IgD-negative memory B cell (primary cell): ENCODE measurements at regions not wholly inside any gene's neighbourhood (a gene's known extent, or its start where the extent isn't known, plus 50 kb on each side); places are given as distances from the start of the nearest gene placed in this dataset.

Experiments
- H3K27ac Mint-ChIP-seq, 3 donors: one replicate each; pipeline ENCODE4 v1.8.0; 2020 to 2022; ENCODE audit warnings: mild to moderate bottlenecking in 3 of 3, mixed read lengths in 3 of 3, moderate library complexity in 1 of 3
- H3K27me3 Mint-ChIP-seq: one replicate; pipeline ENCODE4 v1.8.0; 2021; ENCODE audit warnings: mixed read lengths
- H3K36me3 Mint-ChIP-seq: one replicate; pipeline ENCODE4 v1.8.0; 2020; ENCODE audit warnings: mild to moderate bottlenecking, mixed read lengths
- H3K4me1 Mint-ChIP-seq, 3 donors: one replicate each; pipeline ENCODE4 v1.8.0; 2020 to 2022; ENCODE audit warnings: mixed read lengths in 3 of 3, mild to moderate bottlenecking in 1 of 3
- H3K4me3 Mint-ChIP-seq, 4 donors: one replicate each; pipeline ENCODE4 v1.8.0; 2020 to 2022; ENCODE audit warnings: mild to moderate bottlenecking in 4 of 4, mixed read lengths in 4 of 4, moderate library complexity in 3 of 4
- H3K9me3 Mint-ChIP-seq, 3 donors: one replicate each; pipeline ENCODE4 v1.8.0; 2020 to 2021; ENCODE audit warnings: mixed read lengths in 3 of 3, mild to moderate bottlenecking in 1 of 3

DNA sequence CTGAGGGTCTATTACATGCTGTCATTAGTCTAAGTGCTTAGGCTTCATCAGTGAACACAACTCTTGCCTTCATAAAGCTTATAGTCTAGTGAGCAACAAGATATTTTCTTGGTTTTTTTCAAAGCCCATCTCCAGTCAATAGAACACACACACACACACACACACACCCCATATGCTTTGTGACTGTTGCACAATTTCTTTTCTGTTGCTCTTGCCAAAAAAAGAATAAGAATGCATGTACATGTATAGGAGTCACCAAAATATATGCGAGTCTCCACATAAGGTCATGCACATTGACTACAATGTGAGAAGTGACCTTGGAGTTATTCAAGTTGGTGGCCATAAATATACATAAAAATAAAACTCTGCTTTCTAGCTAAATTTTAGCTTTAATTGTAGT lies 351.5 kb upstream of the TLE4 start:
- Mint-ChIP-seq H3K27ac (no peak overlapping the region), H3K4me3 (no peak overlapping the region), H3K4me1 (no peaks in the 10 kb centered on the region), H3K27me3 (peaks cover 3% of the 10 kb centered on the region), H3K9me3 (peaks cover 0 to 7% (median 3%) of the 10 kb centered on the region in 3 donors), H3K36me3 (peaks cover 1% of the 10 kb centered on the region)

DNA sequence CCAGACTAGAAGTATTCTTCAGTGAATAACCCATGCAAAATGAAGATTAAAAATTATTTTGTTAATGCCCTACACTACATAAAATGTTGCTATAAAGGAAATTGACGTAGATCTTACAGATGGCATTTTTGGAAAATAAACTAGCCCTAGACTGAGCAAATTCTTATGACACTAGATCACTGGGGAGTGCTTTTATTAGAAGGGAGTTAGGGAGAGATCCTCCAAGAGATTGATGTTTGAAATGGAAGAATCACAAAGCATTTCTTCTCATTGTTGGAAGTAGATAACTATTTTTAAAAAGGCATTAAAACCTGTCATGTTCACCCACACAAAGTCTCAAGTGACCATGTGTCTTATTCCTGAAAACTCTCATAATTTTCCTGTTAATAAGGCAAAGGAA lies 351.1 kb upstream of the TLE4 start:
- peaks cover 0 to 7% (median 3%) of the 10 kb centered on the region in 3 donors for H3K9me3 Mint-ChIP-seq
- peaks cover 1% of the 10 kb centered on the region for H3K36me3 Mint-ChIP-seq
- H3K4me3 Mint-ChIP-seq, result no peak overlapping the region
- peaks cover 3% of the 10 kb centered on the region for H3K27me3 Mint-ChIP-seq
- H3K27ac Mint-ChIP-seq, result no peak overlapping the region
- no peaks in the 10 kb centered on the region for H3K4me1 Mint-ChIP-seq

DNA sequence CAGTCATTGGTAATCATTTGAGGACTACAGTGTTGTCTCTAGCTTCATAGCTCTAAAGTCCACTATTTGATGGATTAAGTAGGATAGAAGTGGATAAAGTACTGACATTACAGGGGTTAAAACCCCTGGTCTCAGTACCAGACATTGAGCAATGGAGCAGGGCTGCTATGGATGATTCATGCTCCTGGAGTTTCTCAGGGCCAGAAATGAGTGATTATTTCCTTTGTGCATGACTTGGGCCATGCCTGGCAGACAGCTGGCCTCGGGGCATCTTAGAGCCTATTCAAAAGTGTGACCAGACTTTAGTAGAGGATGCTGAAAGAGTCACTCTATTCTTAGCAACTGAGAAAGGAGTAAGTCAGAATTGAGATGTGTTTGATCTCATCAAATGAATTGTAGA lies 350.7 kb upstream of the TLE4 start:
- H3K4me3 Mint-ChIP-seq, result no peak overlapping the region
- H3K4me1 Mint-ChIP-seq, result no peaks in the 10 kb centered on the region
- peaks cover 1% of the 10 kb centered on the region for H3K36me3 Mint-ChIP-seq
- peaks cover 3% of the 10 kb centered on the region for H3K27me3 Mint-ChIP-seq
- peak overlapping the region in 1 of 3 donors; percentile 20 for H3K27ac Mint-ChIP-seq
- peaks cover 1 to 7% (median 3%) of the 10 kb centered on the region in 3 donors for H3K9me3 Mint-ChIP-seq

DNA sequence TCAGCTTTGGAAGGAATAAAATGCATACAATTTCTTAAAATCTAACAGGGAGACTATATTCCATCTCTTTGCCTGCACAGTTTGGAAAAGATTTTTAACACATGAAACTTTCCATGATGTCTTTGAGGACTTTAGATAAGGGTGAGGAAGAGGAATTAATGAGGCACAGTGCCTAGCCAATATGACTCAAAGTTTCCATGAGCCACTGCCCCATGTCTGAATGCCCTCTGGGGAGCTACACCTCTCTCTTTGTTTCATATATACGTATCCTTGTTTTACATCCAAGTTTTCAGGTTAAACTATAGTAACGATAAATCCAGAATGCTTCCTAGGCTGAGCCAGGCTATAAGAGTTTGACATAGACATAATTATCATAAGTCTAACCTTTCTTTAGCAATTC lies 349.3 kb upstream of the TLE4 start:
- Mint-ChIP-seq H3K27ac (no peak overlapping the region), H3K4me3 (no peak overlapping the region), H3K36me3 (peaks cover 1% of the 10 kb centered on the region), H3K9me3 (peaks cover 1 to 7% (median 3%) of the 10 kb centered on the region in 3 donors), H3K4me1 (no peaks in the 10 kb centered on the region), H3K27me3 (peaks cover 3% of the 10 kb centered on the region)

DNA sequence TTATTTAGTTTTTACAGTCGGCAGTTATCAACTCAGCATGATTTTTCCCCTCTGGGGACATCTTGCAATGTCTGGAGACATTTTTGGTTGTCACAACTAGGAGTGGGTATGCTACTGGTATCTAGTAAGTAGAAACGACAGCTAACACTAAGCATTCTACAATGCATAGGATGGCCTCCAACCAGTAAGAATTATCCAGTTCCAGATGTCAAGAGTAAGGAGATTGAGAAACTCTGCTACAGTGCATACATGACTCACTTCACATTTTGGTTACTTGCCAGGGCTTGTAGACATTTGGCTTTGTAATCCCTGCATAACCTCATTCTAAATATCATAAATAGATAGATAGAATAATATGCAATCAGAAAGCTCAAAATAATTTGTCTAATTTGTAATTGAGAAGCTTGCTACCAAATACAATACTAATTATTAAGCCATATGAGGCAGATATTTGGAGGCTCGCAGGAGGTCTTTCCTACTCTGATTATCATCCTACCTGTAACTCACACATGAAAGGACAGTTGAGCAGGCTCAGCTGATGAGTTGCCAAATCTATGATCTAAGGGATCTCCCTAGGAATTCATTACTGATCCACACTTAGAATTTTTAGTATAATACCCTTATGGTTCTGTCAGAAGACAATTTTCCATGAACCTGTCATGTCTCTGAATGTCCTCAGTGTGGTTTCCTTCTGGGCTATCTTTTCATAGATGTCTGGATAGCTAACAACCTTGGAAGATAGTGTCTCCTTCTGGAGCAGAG lies 346.9 kb upstream of the TLE4 start:
- H3K4me1 Mint-ChIP-seq, result no peaks in the 10 kb centered on the region
- H3K27me3 Mint-ChIP-seq, result peaks cover 3% of the 10 kb centered on the region
- H3K27ac Mint-ChIP-seq, result no peak overlapping the region
- H3K4me3 Mint-ChIP-seq, result no peak overlapping the region
- H3K9me3 Mint-ChIP-seq, result peaks cover 1 to 7% (median 5%) of the 10 kb centered on the region in 3 donors
- peaks cover 1% of the 10 kb centered on the region for H3K36me3 Mint-ChIP-seq

DNA sequence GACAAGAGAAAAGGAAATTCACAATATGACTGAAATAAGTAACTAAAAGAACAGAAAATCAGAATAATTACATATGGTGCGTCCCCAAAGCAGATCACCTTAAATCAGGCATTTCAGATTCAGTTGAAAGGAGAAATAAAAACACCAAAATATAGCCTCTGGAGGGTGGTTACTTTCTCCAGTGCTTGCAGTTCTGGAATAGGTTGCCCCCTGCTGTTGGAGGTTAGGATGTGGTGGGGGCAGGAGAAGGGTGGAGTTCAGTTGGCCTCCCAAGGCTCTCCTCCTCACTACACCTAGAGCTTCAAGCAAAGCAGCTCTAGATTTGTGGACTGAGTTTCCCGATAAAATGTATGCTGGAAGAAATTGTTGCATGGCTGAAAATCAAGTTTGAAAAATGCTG lies 338.2 kb upstream of the TLE4 start:
- H3K27ac Mint-ChIP-seq, result no peak overlapping the region
- H3K36me3 Mint-ChIP-seq, result no peaks in the 10 kb centered on the region
- peaks cover 1% of the 10 kb centered on the region for H3K27me3 Mint-ChIP-seq
- H3K4me1 Mint-ChIP-seq, result no peaks in the 10 kb centered on the region
- H3K9me3 Mint-ChIP-seq, result peaks cover 0 to 6% (median 0%) of the 10 kb centered on the region in 3 donors
- H3K4me3 Mint-ChIP-seq, result no peak overlapping the region

DNA sequence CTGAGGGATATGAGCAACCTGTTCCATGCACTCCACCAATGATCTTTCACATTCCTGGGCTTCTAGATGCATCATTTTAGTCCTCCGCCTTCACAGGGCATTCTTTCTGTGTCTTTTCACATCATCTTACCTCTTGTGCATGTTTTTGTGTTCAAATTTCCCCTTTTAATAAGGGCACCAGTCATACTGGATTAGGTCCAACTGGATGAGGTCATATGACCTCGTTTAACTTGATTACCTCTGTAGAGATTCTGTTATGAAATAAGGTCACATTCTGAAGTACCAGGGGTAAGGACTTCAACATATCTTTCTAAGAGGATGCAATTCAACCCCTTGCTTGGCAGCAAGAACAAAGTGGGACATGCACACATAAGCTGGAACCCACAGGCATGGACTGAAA lies 335.3 kb upstream of the TLE4 start:
- H3K27ac Mint-ChIP-seq, result no peak overlapping the region
- H3K4me3 Mint-ChIP-seq, result no peak overlapping the region
- no peaks in the 10 kb centered on the region for H3K4me1 Mint-ChIP-seq
- peaks cover 0 to 3% (median 0%) of the 10 kb centered on the region in 3 donors for H3K9me3 Mint-ChIP-seq
- H3K36me3 Mint-ChIP-seq, result no peaks in the 10 kb centered on the region
- H3K27me3 Mint-ChIP-seq, result no peaks in the 10 kb centered on the region

DNA sequence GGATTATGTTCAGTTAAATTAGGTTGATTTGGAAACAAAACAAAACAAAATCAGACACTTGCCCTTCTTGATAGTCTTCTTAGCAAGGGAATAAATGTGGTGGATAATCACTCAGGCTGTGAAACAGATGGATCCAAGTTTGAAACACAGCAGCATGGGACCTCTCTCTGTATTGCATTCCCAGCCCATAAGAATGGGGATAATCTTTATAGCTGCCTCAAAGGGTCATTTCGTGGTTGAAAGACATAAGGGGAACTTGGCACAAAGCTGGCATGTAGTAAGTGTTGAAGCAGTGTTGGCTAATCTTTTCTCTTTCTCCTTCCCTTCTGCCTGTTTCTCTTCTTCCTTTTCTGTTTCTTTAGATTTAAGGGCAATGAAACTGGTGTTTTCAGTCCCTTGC lies 333.9 kb upstream of the TLE4 start:
- Mint-ChIP-seq H3K27me3 (no peaks in the 10 kb centered on the region), H3K9me3 (peaks cover 0 to 1% (median 0%) of the 10 kb centered on the region in 3 donors), H3K36me3 (no peaks in the 10 kb centered on the region), H3K27ac (no peak overlapping the region), H3K4me3 (no peak overlapping the region), H3K4me1 (no peaks in the 10 kb centered on the region)

DNA sequence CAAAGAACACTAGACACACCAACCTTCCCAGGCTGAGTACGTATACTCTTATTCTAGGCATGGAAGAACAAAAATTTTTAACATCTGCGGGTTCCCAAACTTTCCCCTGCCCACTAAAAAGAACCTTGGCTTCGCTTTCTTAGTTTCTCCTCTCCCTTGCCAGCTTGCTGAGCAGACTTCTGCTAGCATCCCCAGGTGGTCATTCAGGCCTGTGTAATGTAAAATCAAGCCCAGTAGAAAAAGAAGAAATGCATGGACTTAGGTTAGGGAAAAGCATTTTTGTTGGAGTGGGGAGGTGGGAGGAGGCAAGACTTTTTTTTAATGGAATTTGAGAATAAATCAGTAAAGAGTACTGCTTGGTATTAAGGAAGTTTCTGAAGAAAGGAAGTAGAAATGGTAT lies 331.0 kb upstream of the TLE4 start:
- H3K9me3 Mint-ChIP-seq, result no peaks in the 10 kb centered on the region
- H3K27ac Mint-ChIP-seq, result no peak overlapping the region
- no peaks in the 10 kb centered on the region for H3K4me1 Mint-ChIP-seq
- no peaks in the 10 kb centered on the region for H3K27me3 Mint-ChIP-seq
- no peak overlapping the region for H3K4me3 Mint-ChIP-seq
- H3K36me3 Mint-ChIP-seq, result no peaks in the 10 kb centered on the region

DNA sequence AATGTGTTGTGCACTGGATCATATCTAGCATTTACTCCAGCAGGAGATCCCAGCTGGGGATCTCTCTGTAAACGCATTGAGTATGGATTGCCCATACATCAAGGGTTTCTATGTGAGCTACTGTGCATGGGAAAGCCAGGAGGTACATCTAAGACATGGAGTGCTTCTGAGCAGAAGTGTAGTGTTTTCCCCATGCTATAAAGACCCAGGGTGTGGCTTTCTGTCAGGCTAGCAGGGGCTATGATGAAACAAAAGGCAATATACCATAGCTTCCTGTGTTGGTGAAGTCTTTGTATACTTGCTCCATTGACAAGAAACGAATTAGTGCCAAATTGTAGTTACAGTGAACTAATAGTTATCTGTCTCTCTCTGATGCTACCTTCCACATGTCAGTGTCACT lies 329.3 kb upstream of the TLE4 start:
- H3K4me1 Mint-ChIP-seq, result no peaks in the 10 kb centered on the region
- H3K9me3 Mint-ChIP-seq, result no peaks in the 10 kb centered on the region
- H3K27ac Mint-ChIP-seq, result no peak overlapping the region
- H3K27me3 Mint-ChIP-seq, result no peaks in the 10 kb centered on the region
- H3K36me3 Mint-ChIP-seq, result no peaks in the 10 kb centered on the region
- H3K4me3 Mint-ChIP-seq, result no peak overlapping the region

DNA sequence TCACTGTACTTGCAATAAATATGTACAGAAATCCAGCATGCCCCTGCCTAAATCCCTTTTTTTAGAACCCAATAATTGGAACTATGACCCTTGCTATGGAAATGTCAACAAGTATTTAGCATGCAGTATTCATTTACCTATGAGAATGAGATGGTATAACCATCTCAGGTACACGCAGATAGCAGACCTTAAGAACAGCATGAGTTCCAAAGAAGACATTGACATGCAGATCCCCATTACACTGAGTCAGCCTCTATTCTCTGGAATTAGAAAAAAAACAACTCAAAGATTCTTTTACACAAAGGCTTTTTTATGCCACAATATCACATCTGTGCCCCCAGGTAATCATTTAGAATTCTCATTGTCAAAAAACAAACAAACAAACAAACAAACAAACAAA lies 325.6 kb upstream of the TLE4 start:
- Mint-ChIP-seq H3K36me3 (no peaks in the 10 kb centered on the region), H3K27me3 (no peaks in the 10 kb centered on the region)

DNA sequence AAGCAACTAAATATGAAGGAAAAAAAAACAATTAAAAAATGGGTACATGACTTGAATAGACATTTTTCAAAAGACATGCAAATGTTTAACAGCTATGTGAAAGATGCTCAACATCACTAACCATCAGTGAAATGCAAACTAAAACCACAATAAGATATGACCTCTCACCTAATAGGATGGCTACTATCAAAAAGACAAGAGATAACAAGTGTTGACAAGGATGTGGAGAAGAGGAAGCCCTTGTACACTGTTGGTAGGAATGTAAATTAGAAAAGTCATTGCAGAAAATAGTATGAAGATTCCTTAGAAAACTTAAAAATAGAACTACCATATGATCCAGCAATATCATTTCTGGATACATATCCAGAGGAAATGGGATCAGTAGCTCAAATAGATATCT lies 324.7 kb upstream of the TLE4 start:
- Mint-ChIP-seq H3K9me3 (no peaks in the 10 kb centered on the region), H3K4me1 (no peaks in the 10 kb centered on the region), H3K27me3 (no peaks in the 10 kb centered on the region), H3K27ac (no peak overlapping the region), H3K4me3 (no peak overlapping the region), H3K36me3 (no peaks in the 10 kb centered on the region)

More for the DNA sequence above, 325.6 kb upstream of the TLE4 start:
- Mint-ChIP-seq H3K4me1 (no peaks in the 10 kb centered on the region), H3K9me3 (no peaks in the 10 kb centered on the region), H3K27ac (no peak overlapping the region), H3K4me3 (no peak overlapping the region)

DNA sequence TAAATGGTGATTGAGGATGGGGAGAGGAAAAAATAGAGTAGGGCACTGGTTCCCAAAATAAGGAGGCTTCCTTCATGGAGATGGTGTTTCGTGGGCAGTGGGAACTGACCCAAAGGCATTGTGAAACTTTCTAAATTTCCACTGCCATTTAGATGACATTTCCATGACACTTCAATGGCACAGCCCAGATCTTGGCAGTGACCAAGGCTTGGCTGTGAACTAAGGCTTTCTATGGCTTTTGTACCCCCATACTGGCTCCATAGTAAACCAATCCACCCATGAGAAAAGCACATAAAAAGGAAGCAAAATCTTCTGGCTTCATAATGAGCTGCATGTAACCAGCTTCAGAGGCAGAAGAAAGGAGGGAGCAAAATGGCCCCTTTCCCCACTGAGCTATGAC lies 321.0 kb upstream of the TLE4 start:
- H3K27ac Mint-ChIP-seq, result no peak overlapping the region
- no peak overlapping the region for H3K4me3 Mint-ChIP-seq
- H3K27me3 Mint-ChIP-seq, result no peaks in the 10 kb centered on the region
- H3K4me1 Mint-ChIP-seq, result no peaks in the 10 kb centered on the region
- no peaks in the 10 kb centered on the region for H3K36me3 Mint-ChIP-seq
- H3K9me3 Mint-ChIP-seq, result no peaks in the 10 kb centered on the region

DNA sequence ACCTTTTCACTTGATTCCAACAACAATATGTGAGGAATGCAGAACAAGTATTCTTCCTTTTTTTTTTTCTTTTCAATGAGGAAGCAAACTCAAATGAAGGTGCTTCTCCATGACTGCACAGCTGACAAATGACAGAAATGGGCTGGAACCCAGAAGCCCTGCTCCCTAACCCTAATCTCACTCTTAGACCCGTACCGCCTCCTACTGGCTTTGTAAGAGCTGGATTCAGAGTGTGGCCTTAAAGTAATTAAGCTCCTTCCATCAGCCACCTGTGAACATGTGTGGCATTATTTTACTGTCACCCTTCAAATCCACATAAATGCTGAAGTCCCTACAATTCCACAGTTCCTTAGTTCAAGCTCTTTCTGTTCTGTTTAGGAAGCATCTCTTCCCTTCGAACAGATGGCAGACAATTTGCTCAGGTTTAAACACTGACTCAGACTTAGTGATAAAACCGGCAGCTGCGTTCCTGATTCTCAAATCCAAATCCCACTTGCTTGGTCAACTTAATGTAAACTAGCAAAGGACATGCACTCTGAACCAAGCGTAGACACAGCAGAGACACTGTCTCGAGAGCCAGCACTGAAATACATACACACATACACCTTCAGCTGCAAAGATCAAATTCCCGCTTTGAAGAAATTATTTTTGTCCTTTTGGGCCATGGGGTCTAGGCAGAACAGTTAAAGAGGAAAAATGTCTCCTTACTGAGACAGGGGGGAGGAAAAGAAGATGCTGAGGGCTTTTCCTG lies 316.7 kb upstream of the TLE4 start:
- Mint-ChIP-seq H3K36me3 (peaks cover 2% of the 10 kb centered on the region), H3K27me3 (peaks cover 6% of the 10 kb centered on the region), H3K4me1 (no peaks in the 10 kb centered on the region), H3K4me3 (no peak overlapping the region), H3K9me3 (peaks cover 0 to 4% (median 4%) of the 10 kb centered on the region in 3 donors), H3K27ac (no peak overlapping the region)

DNA sequence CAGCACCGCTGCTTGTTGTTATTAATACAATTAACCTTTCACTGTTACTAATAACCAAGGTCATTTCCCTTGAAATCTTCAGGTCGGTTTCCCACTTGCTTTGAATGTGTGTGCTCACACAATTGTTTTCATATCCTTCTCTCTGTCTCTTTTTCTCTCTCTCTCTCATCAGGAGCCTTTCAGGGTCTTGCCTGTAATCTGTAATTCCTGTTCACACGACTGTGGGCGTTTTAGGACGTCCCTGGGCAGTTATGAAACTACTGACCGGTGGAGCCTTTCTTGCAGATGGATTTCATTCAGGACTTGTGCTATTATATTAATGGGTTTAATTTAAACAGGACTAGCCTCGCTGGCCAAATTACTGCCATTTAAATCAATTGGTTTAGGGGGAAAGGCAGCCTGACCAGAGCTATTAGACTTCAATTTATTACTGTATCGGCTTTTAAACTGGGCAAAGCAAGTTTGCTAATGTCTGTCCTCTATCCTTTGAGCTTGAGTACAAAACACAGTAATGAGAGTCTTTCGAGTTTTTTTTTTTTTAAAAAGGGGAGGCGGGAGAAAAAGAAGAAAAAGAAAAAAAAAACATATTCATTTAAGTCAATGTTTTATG lies 316.0 kb upstream of the TLE4 start:
- Mint-ChIP-seq H3K36me3 (peaks cover 2% of the 10 kb centered on the region), H3K27ac (no peak overlapping the region), H3K4me3 (no peak overlapping the region), H3K4me1 (no peaks in the 10 kb centered on the region), H3K9me3 (peaks cover 0 to 4% (median 4%) of the 10 kb centered on the region in 3 donors), H3K27me3 (peaks cover 8% of the 10 kb centered on the region)
